ENCODE measurements at regions not wholly inside any gene's neighbourhood (a gene's known extent, or its start where the extent isn't known, plus 50 kb on each side); places are given as distances from the start of the nearest gene placed in this dataset.
"Not testable (repeated sequence)": the region's sequence is repeated elsewhere in the genome, so short reads cannot be mapped to it uniquely, and the experiment has no call there.

DNA sequence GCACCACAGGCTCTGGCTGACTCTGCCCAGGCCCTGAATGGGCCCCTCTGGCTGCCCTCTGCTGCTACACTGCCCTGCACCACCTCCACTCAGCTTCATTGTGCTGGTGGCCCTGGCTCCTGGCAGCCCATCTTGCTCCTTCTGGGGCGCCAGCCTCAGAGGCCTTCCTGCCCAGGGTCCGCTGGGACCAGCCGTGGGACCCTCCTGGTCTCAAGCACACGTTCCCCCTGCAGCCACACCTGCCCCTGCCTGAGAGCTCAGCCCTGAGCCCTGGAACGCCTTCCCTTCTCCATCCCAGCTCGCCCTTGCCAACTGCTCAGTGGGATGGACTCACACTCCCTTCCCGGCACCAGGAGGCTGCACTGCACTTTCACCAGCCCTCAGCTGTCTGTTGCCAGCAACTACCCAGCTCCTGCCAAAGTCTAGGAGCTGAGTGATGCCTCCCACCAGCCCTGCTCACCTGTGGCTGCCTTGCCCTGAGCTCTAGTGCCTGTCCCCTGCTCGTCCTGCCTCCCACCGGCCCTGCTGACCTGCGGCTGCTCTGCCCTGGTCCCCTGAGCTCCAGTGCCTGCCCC is 217.9 kb downstream of the TMEM121 start:
- TF ChIP-seq POLR2A (IDR thresholded peaks at IDR 0.05), result not testable (repeated sequence)
- TF ChIP-seq, protein P1, sequence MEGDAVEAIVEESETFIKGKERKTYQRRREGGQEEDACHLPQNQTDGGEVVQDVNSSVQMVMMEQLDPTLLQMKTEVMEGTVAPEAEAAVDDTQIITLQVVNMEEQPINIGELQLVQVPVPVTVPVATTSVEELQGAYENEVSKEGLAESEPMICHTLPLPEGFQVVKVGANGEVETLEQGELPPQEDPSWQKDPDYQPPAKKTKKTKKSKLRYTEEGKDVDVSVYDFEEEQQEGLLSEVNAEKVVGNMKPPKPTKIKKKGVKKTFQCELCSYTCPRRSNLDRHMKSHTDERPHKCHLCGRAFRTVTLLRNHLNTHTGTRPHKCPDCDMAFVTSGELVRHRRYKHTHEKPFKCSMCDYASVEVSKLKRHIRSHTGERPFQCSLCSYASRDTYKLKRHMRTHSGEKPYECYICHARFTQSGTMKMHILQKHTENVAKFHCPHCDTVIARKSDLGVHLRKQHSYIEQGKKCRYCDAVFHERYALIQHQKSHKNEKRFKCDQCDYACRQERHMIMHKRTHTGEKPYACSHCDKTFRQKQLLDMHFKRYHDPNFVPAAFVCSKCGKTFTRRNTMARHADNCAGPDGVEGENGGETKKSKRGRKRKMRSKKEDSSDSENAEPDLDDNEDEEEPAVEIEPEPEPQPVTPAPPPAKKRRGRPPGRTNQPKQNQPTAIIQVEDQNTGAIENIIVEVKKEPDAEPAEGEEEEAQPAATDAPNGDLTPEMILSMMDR (IDR thresholded peaks at IDR 0.05), result not testable (repeated sequence)

All from body of pancreas (tissue), 4 donors.